ENCODE measurements at regions not wholly inside any gene's neighbourhood (a gene's known extent, or its start where the extent isn't known, plus 50 kb on each side); places are given as distances from the start of the nearest gene placed in this dataset.

DNA sequence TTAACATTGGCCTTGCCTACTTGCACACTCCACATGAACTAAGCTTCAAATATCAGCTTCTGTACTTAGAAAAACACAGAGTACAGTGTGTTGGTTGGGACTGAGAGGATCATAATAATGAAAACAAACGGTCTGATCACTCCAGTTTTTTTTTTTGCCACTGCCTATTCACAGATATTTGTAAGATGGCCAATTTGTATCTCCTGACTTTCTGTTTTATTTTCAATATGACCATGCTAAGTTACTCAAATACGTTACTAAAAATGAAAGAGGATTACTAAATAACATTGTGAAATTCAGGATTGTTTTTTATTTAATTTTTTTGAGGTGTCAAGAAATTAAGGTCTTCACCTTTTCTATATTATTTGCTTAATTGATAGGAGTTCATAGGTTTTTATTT is 595.1 kb downstream of the TUSC7 start:
- TF ChIP-seq CTCF (conservative IDR thresholded peaks at IDR 0.05; ENCODE audit: low read depth, low read length), result no peak
- no peak for DNase-seq (ENCODE audit: low read depth)
- H3K4me3 ChIP-seq (ENCODE audit: low read depth, low read length), result no peak overlapping the region

DNA sequence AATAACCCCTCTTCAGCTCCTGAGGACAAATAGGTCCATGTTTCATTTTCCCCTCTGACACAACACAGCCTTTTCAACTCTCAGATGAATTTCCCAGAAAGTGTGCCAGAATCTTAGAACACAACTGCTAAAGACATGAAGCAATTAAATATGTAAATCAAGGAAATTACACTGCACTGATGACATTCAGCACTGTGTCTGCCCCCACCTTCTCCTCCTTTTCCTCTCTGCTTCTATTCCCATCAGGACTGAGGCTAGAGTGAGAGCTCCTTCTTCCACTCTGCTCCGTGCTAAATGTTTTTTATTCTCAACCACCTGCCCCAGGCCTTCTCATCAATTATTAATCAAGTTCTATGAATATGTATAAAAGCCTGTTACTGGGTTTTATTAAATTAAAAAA is 596.1 kb downstream of the TUSC7 start:
- no peak overlapping the region for H3K4me3 ChIP-seq (ENCODE audit: low read depth, low read length)
- no peak for TF ChIP-seq CTCF (conservative IDR thresholded peaks at IDR 0.05; ENCODE audit: low read depth, low read length)
- DNase-seq (ENCODE audit: low read depth), result no peak

DNA sequence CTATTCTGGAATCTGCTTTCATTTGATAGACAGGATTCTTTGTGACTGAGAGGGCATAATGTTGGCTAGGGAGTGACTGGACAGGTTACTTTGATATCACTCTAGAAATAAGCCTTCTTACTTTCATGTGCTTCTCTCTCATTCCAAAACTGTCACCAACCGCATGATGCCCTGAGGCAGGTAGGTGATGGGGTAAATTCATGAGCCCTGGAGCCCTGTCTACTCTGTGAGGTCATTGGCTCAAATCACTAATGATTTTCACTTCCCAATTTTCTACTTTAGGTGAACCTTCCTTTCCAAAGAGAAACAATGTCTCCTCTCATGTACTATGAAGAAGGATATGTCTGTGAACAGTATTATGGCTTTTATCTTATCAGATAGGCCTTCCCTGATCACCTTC is 596.7 kb downstream of the TUSC7 start:
- no peak for DNase-seq (ENCODE audit: low read depth)
- no peak overlapping the region for H3K4me3 ChIP-seq (ENCODE audit: low read depth, low read length)
- TF ChIP-seq CTCF (conservative IDR thresholded peaks at IDR 0.05; ENCODE audit: low read depth, low read length), result no peak

GRCh38 chr3:117308353-117308752 is 598.8 kb downstream of the TUSC7 start:
- no peak overlapping the region for H3K4me3 ChIP-seq (ENCODE audit: low read depth, low read length)
- TF ChIP-seq CTCF (conservative IDR thresholded peaks at IDR 0.05; ENCODE audit: low read depth, low read length), result no peak
- no peak for DNase-seq (ENCODE audit: low read depth)

- DNase-seq (ENCODE audit: low read depth), result no peak
- no peak for TF ChIP-seq CTCF (conservative IDR thresholded peaks at IDR 0.05; ENCODE audit: low read depth, low read length)
- no peak overlapping the region for H3K4me3 ChIP-seq (ENCODE audit: low read depth, low read length)
These were observed 599.2 kb downstream of the TUSC7 start for GRCh38 chr3:117308756-117309155.

GRCh38 chr3:117310536-117310935 is 601.0 kb downstream of the TUSC7 start:
- no peak for DNase-seq (ENCODE audit: low read depth)
- H3K4me3 ChIP-seq (ENCODE audit: low read depth, low read length), result no peak overlapping the region
- TF ChIP-seq CTCF (conservative IDR thresholded peaks at IDR 0.05; ENCODE audit: low read depth, low read length), result no peak

DNA sequence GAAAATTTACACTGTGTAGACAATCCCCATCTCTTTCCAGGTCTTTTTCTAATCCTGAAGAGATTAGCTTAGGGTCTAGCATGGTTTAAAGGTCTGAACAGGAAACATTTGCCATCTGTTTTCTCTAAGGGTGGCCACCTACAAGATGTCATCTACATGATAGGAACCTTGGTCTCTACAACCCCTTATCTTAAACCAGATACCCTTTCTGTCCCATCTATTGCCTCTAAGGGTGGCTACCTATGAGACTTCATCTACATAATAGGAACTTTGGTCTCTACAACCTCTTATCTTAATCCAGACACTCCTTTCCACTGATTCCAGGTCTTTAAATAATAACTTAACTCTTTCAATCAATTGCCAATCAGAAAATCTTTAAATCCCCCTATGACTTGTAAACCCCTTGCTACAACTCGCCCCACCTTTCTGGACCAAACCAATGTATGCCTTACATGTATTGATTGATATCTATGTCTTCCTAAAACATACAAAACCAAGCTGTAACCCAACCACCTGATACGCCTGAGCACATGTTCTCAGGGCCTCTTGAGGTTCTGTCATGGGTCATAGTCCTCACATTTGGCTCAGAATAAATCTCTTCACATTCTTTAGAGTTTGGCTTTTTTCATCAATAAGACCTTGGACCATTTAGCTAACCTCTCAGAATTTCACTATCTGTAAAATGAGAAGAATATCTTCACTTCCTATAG is 605.0 kb downstream of the TUSC7 start:
- no peak for DNase-seq (ENCODE audit: low read depth)
- no peak for TF ChIP-seq CTCF (conservative IDR thresholded peaks at IDR 0.05; ENCODE audit: low read depth, low read length)
- no peak overlapping the region for H3K4me3 ChIP-seq (ENCODE audit: low read depth, low read length)

All from epithelial cell of proximal tubule (primary cell).